Upper lobe of right lung (tissue), 1 donor: ENCODE measurements at regions not wholly inside any gene's neighbourhood (a gene's known extent, or its start where the extent isn't known, plus 50 kb on each side); places are given as distances from the start of the nearest gene placed in this dataset.
"Not testable (repeated sequence)": the region's sequence is repeated elsewhere in the genome, so short reads cannot be mapped to it uniquely, and the experiment has no call there.

Experiments
- ATAC-seq: fragments of 200-7000 bp; cut with Tn5 transposase; one replicate; pipeline ENCODE4 v1.9.1; 2020; ENCODE audit warnings: mild to moderate bottlenecking, moderate library complexity
- DNase-seq: peaks from one replicate; pipeline ENCODE4 v3.0.0-alpha.2; 2020
- H3K27ac ChIP-seq: fragments of 200-600 bp; one replicate; pipeline ENCODE4 v1.8.0; 2022
- H3K27me3 ChIP-seq: fragments of 200-600 bp; one replicate; pipeline ENCODE4 v1.8.0; 2022; ENCODE audit warnings: mild to moderate bottlenecking
- H3K36me3 ChIP-seq: fragments of 200-600 bp; one replicate; pipeline ENCODE4 v1.8.0; 2022
- H3K4me1 ChIP-seq: fragments of 200-600 bp; one replicate; pipeline ENCODE4 v1.8.0; 2022
- H3K4me3 ChIP-seq: fragments of 200-600 bp; one replicate; pipeline ENCODE4 v1.8.0; 2022; ENCODE audit warnings: mild to moderate bottlenecking
- H3K9me3 ChIP-seq: fragments of 200-600 bp; one replicate; pipeline ENCODE4 v1.8.0; 2022
- intact Hi-C: fragments of 100-400 bp; cut with DNase I; formaldehyde crosslinking; loops from one replicate; pipeline ENCODE4 v1.11.0; 2022
- TF ChIP-seq, protein P1 (sequence below): fragments of 200-600 bp; IDR thresholded peaks from one replicate; pipeline ENCODE4 v1.8.0; 2022; ENCODE audit warnings: antibody characterized with exemption
- donor health status: DM: no; HTN: yes; CAD: no; lungs with severe emphysema.

DNA sequence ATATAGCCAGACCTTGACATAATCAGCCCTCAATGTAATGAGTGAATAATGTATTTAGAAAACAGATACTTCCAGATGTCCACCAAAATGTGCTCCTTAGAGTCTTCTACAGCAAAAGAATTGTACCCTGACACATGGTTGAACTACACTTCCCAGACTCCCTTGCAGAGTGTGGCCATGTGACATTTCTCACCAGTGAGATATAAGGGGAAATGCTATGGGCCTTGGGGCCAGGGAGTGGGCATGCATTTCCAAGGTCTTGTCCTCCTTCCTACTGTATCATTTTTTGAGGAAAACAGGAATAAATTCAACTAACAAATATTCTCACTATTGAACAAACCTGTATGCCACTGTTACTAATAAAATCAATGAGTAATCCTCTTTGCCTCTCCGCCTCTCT, 211.4 kb upstream of the SMLR1 start:
- H3K27me3 ChIP-seq: no peaks in the 10 kb centered on the region
- H3K36me3 ChIP-seq: no peaks in the 10 kb centered on the region
- ATAC-seq: no peak
- no peaks in the 10 kb centered on the region for H3K4me1 ChIP-seq
- H3K9me3 ChIP-seq: no peaks in the 10 kb centered on the region
- no peak overlapping the region for H3K27ac ChIP-seq
- TF ChIP-seq, protein P1, sequence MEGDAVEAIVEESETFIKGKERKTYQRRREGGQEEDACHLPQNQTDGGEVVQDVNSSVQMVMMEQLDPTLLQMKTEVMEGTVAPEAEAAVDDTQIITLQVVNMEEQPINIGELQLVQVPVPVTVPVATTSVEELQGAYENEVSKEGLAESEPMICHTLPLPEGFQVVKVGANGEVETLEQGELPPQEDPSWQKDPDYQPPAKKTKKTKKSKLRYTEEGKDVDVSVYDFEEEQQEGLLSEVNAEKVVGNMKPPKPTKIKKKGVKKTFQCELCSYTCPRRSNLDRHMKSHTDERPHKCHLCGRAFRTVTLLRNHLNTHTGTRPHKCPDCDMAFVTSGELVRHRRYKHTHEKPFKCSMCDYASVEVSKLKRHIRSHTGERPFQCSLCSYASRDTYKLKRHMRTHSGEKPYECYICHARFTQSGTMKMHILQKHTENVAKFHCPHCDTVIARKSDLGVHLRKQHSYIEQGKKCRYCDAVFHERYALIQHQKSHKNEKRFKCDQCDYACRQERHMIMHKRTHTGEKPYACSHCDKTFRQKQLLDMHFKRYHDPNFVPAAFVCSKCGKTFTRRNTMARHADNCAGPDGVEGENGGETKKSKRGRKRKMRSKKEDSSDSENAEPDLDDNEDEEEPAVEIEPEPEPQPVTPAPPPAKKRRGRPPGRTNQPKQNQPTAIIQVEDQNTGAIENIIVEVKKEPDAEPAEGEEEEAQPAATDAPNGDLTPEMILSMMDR: no peak
- DNase-seq: no peak
- no peak overlapping the region for H3K4me3 ChIP-seq
- intact Hi-C loops: no loop called here

DNA sequence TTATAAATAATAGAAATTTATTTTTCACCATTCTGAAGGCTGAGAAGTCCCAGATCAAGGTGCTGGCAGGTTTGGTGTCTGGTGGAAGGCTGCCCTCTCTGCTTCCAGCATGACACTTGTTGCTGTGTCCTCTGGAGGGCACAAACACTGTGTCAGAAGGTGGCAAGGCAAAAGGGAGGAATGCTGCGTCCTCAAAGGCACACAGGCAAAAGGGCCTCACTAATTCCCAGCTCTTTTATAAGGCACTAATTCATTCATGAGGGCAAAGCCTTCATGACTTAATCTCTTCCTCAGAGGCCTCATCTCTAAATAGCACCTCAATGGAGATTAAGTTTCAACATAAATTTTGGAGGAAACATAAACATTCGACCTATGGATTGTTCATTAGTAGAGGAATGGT, 209.5 kb upstream of the SMLR1 start:
- no peaks in the 10 kb centered on the region for H3K4me1 ChIP-seq
- intact Hi-C loops: no loop called here
- no peak for ATAC-seq

GRCh38 chr6:130618806-130619205, 208.4 kb upstream of the SMLR1 start:
- H3K4me1 ChIP-seq, H3K27me3 ChIP-seq, H3K4me3 ChIP-seq, H3K9me3 ChIP-seq, intact Hi-C loops, DNase-seq, H3K36me3 ChIP-seq, ATAC-seq, H3K27ac ChIP-seq: not testable (repeated sequence)

More for the DNA sequence above, 209.5 kb upstream of the SMLR1 start:
- TF ChIP-seq, protein P1: no peak
- H3K4me3 ChIP-seq: no peak overlapping the region
- H3K27ac ChIP-seq: no peak overlapping the region
- H3K36me3 ChIP-seq: no peaks in the 10 kb centered on the region
- no peaks in the 10 kb centered on the region for H3K27me3 ChIP-seq
- no peaks in the 10 kb centered on the region for H3K9me3 ChIP-seq
- no peak for DNase-seq

DNA sequence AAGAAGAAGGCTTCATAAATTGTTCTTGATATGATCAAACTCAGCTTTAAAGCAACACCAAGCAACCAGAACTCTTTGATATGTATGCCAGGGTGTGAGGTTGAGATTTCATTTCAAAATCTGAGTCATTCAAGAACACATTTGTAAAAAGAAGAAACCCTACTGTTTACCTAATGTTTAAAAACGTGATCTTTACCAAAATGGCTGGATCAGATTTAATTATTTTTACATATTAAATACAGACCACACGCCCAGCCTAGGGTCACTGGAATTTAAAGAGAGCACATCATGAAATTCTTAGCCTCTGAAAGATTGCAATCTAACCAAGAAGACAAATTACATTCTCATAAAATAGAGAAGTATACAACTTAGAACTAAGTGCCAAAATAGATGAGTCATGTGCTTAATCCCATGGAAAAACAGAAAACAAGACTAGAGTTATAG, 206.8 kb upstream of the SMLR1 start:
- ATAC-seq: no peak

GRCh38 chr6:130622142-130622541, 205.1 kb upstream of the SMLR1 start:
- TF ChIP-seq, protein P1: no peak
- Histone ChIP-seq H3K27me3 (no peaks in the 10 kb centered on the region), H3K4me3 (no peak overlapping the region), H3K9me3 (no peaks in the 10 kb centered on the region), H3K36me3 (no peaks in the 10 kb centered on the region), H3K4me1 (no peaks in the 10 kb centered on the region), H3K27ac (no peak overlapping the region)
- ATAC-seq (no peak), DNase-seq (no peak)
- intact Hi-C loops: no loop called here

More for the DNA sequence above, 206.8 kb upstream of the SMLR1 start:
- H3K27me3 ChIP-seq: no peaks in the 10 kb centered on the region
- no peaks in the 10 kb centered on the region for H3K36me3 ChIP-seq
- no peaks in the 10 kb centered on the region for H3K4me1 ChIP-seq
- H3K27ac ChIP-seq: no peak overlapping the region
- TF ChIP-seq, protein P1: no peak
- no peaks in the 10 kb centered on the region for H3K9me3 ChIP-seq
- intact Hi-C loops: no loop called here
- DNase-seq: no peak
- no peak overlapping the region for H3K4me3 ChIP-seq

GRCh38 chr6:130624046-130624445, 203.2 kb upstream of the SMLR1 start:
- ATAC-seq: no peak
- Histone ChIP-seq H3K9me3 (no peaks in the 10 kb centered on the region), H3K4me1 (no peaks in the 10 kb centered on the region), H3K27ac (no peak overlapping the region), H3K4me3 (no peak overlapping the region), H3K27me3 (no peaks in the 10 kb centered on the region), H3K36me3 (no peaks in the 10 kb centered on the region)
- intact Hi-C loops: no loop called here
- TF ChIP-seq, protein P1: no peak
- DNase-seq: no peak
